GM12878 (cell line): ENCODE measurements at regions not wholly inside any gene's neighbourhood (a gene's known extent, or its start where the extent isn't known, plus 50 kb on each side); places are given as distances from the start of the nearest gene placed in this dataset.

Source experiments
- ATAC-seq: fragments of 200-7000 bp; cut with Tn5 transposase; 3 replicates; pipeline ENCODE4 v1.9.1; 2020; ENCODE audit warnings: mild to moderate bottlenecking, moderate library complexity
- BruUV-seq: library from RNA; stranded (reverse); fragments of 400-500 nt; replicated peaks from 2 replicates; lab custom pipeline; 2021; lab: Mats Ljungman, UMichigan
- CTCF ChIA-PET: fragments of 300-600 bp; sonication (Branson Sonifier 250); formaldehyde crosslinking; extraction: SDS; loops from one replicate; lab custom pipeline; 2021; ENCODE audit warnings: inconsistent platforms; lab: Yijun Ruan, JAX
- POLR2A ChIA-PET: fragments of 350-600 bp; formaldehyde crosslinking; extraction: SDS; loops from one replicate; lab custom pipeline; 2021; ENCODE audit warnings: inconsistent platforms; lab: Charles Lee
- RAD21 ChIA-PET: fragments of 300-600 bp; sonication (Branson Sonifier 250); formaldehyde crosslinking; loops from one replicate; lab custom pipeline; 2023; ENCODE audit warnings: antibody characterized with exemption; ENCODE audit not compliant: unreplicated experiment; lab: Charles Lee
- SMC1A ChIA-PET: fragments of 300-600 bp; sonication (Branson Sonifier 250); formaldehyde crosslinking; loops from one replicate; lab custom pipeline; 2023; ENCODE audit not compliant: unreplicated experiment, uncharacterized antibody; lab: Charles Lee
- DNase-seq: peaks from one replicate; pipeline ENCODE4 v3.0.0-alpha.2; 2011; ENCODE audit warnings: low read depth, low spot score
- FAIRE-seq: peaks from 3 replicates; lab custom pipeline; 2011; peaks lifted over from hg19 to GRCh38; lab: Jason Lieb, UNC
- H2AFZ ChIP-seq: 2 replicates; pipeline ENCODE4 v1.6.0; 2011; ENCODE audit warnings: low read depth, low read length, control low read depth; ENCODE audit not compliant: control insufficient read depth
- H3K27ac ChIP-seq: 2 replicates; pipeline ENCODE4 v1.5.1; 2011; ENCODE audit warnings: control low read depth; ENCODE audit not compliant: control insufficient read depth, insufficient read depth
- H3K27me3 ChIP-seq, 2 experiments: replicated peaks in 1 of 2; 2 replicates each; pipeline versions ENCODE4 v1.6.0 to v1.6.1; 2011; ENCODE audit warnings: low read length in 1 of 2; ENCODE audit not compliant: control insufficient read depth in 2 of 2, insufficient read depth in 2 of 2
- H3K36me3 ChIP-seq, 2 experiments: 2 replicates each; pipeline ENCODE4 v1.5.1; 2011; ENCODE audit warnings: low read length in 1 of 2; ENCODE audit not compliant: control insufficient read depth in 2 of 2, insufficient read depth in 2 of 2
- H3K4me1 ChIP-seq: 2 replicates; pipeline ENCODE4 v1.6.1; 2011; ENCODE audit warnings: mild to moderate bottlenecking, low read length, moderate library complexity, mixed read lengths; ENCODE audit not compliant: control insufficient read depth, insufficient read depth
- H3K4me2 ChIP-seq: 2 replicates; pipeline ENCODE4 v1.6.0; 2011; ENCODE audit warnings: control low read depth; ENCODE audit not compliant: control insufficient read depth, insufficient read depth
- H3K4me3 ChIP-seq: fragments of 200-600 bp; sonication (generic); 2 replicates; pipeline ENCODE4 v1.5.1; 2016
- H3K79me2 ChIP-seq: 2 replicates; pipeline ENCODE4 v1.6.0; 2011; ENCODE audit warnings: low read length; ENCODE audit not compliant: control insufficient read depth, insufficient read depth
- H3K9ac ChIP-seq: 2 replicates; pipeline ENCODE4 v1.8.0; 2011; ENCODE audit warnings: low read length, control low read depth, mixed read lengths; ENCODE audit not compliant: control insufficient read depth, insufficient read depth
- H3K9me3 ChIP-seq: replicated peaks from 3 replicates; pipeline ENCODE4 v1.5.1; 2011; ENCODE audit warnings: mild to moderate bottlenecking, low read length; ENCODE audit not compliant: control insufficient read depth, insufficient read depth
- H4K20me1 ChIP-seq: 2 replicates; pipeline ENCODE4 v1.6.0; 2011; ENCODE audit not compliant: control insufficient read depth, insufficient read depth
- BRCA1 ChIP-seq: IDR thresholded peaks from 2 replicates; pipeline ENCODE4 v1.6.1; 2011; ENCODE audit warnings: low read depth, low read length, improper control_type of control experiment
- CBFB ChIP-seq: IDR thresholded peaks from 2 replicates; pipeline ENCODE4 v1.6.1; 2016; ENCODE audit warnings: antibody characterized with exemption, low read depth
- CHD4 ChIP-seq: fragments of 200-600 bp; sonication (generic); IDR thresholded peaks from 2 replicates; pipeline ENCODE4 v1.6.1; 2016; ENCODE audit warnings: mild to moderate bottlenecking
- IRF4 ChIP-seq: IDR thresholded peaks from 2 replicates; pipeline ENCODE4 v1.6.1; 2011; ENCODE audit warnings: low read depth, low read length
- LARP7 ChIP-seq: fragments of 450-650 bp; IDR thresholded peaks from 2 replicates; pipeline ENCODE4 v1.6.1; 2017; ENCODE audit warnings: mild to moderate bottlenecking
- NR2C2 ChIP-seq: IDR thresholded peaks from 2 replicates; pipeline ENCODE4 v1.6.1; 2011; ENCODE audit warnings: borderline replicate concordance, low read depth; ENCODE audit not compliant: control insufficient read depth, insufficient read length
- RCOR1 ChIP-seq: conservative IDR thresholded peaks from 2 replicates; pipeline ENCODE4 v1.6.1; 2012; ENCODE audit warnings: low read depth, low read length, improper control_type of control experiment
- SMAD1 ChIP-seq: fragments of 450-650 bp; IDR thresholded peaks from 2 replicates; pipeline ENCODE4 v1.6.1; 2018; ENCODE audit warnings: mild to moderate bottlenecking, low read depth; ENCODE audit not compliant: partially characterized antibody
- SREBF1 ChIP-seq: IDR thresholded peaks from 2 replicates; pipeline ENCODE4 v1.6.1; 2012; ENCODE audit warnings: mild to moderate bottlenecking, low read length
- SUPT20H ChIP-seq: IDR thresholded peaks from 2 replicates; pipeline ENCODE4 v1.6.1; 2011; ENCODE audit warnings: low read depth, mild to moderate bottlenecking, low read length, moderate library complexity, borderline replicate concordance; ENCODE audit not compliant: control insufficient read depth
- YBX1 ChIP-seq: fragments of 450-650 bp; IDR thresholded peaks from 2 replicates; pipeline ENCODE4 v1.6.1; 2016; ENCODE audit warnings: antibody characterized with exemption
- ZZZ3 ChIP-seq: IDR thresholded peaks from 2 replicates; pipeline ENCODE4 v1.6.1; 2011; ENCODE audit warnings: low read depth; ENCODE audit not compliant: control insufficient read depth, insufficient read length
- WGBS: methylation state at CpG from one replicate; pipeline ENCODE4 v1.1.6; 2016; ENCODE audit warnings: low lambda C conversion rate; ENCODE audit not compliant: insufficient replicate concordance, insufficient coverage; ENCODE audit errors: missing lambda C conversion rate; 5-methylcytosine and 5-hydroxymethylcytosine counted together
- in situ Hi-C: fragments of 300-500 bp; cut with MboI; formaldehyde crosslinking; loops from 9 replicates; pipeline ENCODE4 v1.14.3; 2018; ENCODE audit warnings: mixed read lengths
- intact Hi-C: fragments of 100-400 bp; cut with micrococcal nuclease; formaldehyde crosslinking; loops from one replicate; pipeline ENCODE4 v1.14.2; 2022; ENCODE audit not compliant: unreplicated experiment
- TF ChIP-seq, protein P1 (sequence below): fragments of 450-650 bp; IDR thresholded peaks from 2 replicates; pipeline ENCODE4 v1.6.1; 2017; ENCODE audit warnings: mild to moderate bottlenecking, moderate library complexity
- TF ChIP-seq, protein P2 (sequence below): fragments of 450-650 bp; formaldehyde crosslinking; IDR thresholded peaks from 2 replicates; pipeline ENCODE4 v1.4.0; 2020; ENCODE audit warnings: mild to moderate bottlenecking, moderate library complexity

DNA sequence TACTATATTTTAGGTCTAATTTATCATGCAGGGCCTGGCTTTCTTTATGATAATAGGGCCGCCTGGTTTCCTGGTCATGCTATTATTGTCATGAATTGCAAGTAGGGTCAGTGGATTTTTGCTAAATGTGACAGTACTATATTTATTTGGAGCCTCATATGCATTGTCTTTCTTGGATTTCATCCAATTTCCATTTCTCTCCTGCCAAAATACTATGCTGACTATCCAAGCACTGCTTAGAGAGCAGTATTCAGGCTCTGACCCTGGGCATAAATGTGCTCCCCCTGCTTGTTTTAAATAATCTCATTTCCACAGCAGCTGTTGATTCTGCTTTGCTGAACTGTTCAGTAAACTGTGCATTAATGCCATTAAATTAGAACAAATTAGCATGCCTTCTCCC lies 269.3 kb downstream of the GPM6A start:
- Histone ChIP-seq H3K4me3 (no peak overlapping the region), H3K27me3 (no peaks in the 10 kb centered on the region), H3K4me2 (no peak overlapping the region), H4K20me1 (no peaks in the 10 kb centered on the region; the same call in 1 of the 2 replicates), H3K27ac (no peak overlapping the region), H3K4me1 (no peaks in the 10 kb centered on the region), H3K79me2 (no peaks in the 10 kb centered on the region), H3K36me3 (no peaks in the 10 kb centered on the region), H3K9ac (no peak overlapping the region), H2AFZ (no peak overlapping the region), H3K9me3 (no peaks in the 10 kb centered on the region)
- no TSS peak for BruUV-seq
- no peak for DNase-seq
- ChIA-PET CTCF (no interaction called here), POLR2A (no interaction called here), SMC1A (no interaction called here), RAD21 (no interaction called here)
- intact Hi-C loops = no loop called here
- in situ Hi-C loops = loop anchor here (25.0 kb wide), 1 partner anchor 680 kb away; no protein-coding TSS in a partner anchor
- TF ChIP-seq, protein P1, sequence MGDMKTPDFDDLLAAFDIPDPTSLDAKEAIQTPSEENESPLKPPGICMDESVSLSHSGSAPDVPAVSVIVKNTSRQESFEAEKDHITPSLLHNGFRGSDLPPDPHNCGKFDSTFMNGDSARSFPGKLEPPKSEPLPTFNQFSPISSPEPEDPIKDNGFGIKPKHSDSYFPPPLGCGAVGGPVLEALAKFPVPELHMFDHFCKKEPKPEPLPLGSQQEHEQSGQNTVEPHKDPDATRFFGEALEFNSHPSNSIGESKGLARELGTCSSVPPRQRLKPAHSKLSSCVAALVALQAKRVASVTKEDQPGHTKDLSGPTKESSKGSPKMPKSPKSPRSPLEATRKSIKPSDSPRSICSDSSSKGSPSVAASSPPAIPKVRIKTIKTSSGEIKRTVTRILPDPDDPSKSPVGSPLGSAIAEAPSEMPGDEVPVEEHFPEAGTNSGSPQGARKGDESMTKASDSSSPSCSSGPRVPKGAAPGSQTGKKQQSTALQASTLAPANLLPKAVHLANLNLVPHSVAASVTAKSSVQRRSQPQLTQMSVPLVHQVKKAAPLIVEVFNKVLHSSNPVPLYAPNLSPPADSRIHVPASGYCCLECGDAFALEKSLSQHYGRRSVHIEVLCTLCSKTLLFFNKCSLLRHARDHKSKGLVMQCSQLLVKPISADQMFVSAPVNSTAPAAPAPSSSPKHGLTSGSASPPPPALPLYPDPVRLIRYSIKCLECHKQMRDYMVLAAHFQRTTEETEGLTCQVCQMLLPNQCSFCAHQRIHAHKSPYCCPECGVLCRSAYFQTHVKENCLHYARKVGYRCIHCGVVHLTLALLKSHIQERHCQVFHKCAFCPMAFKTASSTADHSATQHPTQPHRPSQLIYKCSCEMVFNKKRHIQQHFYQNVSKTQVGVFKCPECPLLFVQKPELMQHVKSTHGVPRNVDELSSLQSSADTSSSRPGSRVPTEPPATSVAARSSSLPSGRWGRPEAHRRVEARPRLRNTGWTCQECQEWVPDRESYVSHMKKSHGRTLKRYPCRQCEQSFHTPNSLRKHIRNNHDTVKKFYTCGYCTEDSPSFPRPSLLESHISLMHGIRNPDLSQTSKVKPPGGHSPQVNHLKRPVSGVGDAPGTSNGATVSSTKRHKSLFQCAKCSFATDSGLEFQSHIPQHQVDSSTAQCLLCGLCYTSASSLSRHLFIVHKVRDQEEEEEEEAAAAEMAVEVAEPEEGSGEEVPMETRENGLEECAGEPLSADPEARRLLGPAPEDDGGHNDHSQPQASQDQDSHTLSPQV = no peak
- TF ChIP-seq LARP7 (no peak), NR2C2 (no peak), BRCA1 (no peak), SUPT20H (no peak), IRF4 (no peak), CHD4 (no peak), SREBF1 (no peak), RCOR1 (no peak), CBFB (no peak), SMAD1 (no peak), YBX1 (no peak), ZZZ3 (no peak)
- TF ChIP-seq, protein P2, sequence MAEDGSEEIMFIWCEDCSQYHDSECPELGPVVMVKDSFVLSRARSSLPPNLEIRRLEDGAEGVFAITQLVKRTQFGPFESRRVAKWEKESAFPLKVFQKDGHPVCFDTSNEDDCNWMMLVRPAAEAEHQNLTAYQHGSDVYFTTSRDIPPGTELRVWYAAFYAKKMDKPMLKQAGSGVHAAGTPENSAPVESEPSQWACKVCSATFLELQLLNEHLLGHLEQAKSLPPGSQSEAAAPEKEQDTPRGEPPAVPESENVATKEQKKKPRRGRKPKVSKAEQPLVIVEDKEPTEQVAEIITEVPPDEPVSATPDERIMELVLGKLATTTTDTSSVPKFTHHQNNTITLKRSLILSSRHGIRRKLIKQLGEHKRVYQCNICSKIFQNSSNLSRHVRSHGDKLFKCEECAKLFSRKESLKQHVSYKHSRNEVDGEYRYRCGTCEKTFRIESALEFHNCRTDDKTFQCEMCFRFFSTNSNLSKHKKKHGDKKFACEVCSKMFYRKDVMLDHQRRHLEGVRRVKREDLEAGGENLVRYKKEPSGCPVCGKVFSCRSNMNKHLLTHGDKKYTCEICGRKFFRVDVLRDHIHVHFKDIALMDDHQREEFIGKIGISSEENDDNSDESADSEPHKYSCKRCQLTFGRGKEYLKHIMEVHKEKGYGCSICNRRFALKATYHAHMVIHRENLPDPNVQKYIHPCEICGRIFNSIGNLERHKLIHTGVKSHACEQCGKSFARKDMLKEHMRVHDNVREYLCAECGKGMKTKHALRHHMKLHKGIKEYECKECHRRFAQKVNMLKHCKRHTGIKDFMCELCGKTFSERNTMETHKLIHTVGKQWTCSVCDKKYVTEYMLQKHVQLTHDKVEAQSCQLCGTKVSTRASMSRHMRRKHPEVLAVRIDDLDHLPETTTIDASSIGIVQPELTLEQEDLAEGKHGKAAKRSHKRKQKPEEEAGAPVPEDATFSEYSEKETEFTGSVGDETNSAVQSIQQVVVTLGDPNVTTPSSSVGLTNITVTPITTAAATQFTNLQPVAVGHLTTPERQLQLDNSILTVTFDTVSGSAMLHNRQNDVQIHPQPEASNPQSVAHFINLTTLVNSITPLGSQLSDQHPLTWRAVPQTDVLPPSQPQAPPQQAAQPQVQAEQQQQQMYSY (CRISPR knock-in tag) = no peak
- no peak for ATAC-seq
- 0% methylated on average over 1 of the region's 1 CpG for WGBS
- no peak for FAIRE-seq
